GM12872 (cell line): ENCODE measurements at regions not wholly inside any gene's neighbourhood (a gene's known extent, or its start where the extent isn't known, plus 50 kb on each side); places are given as distances from the start of the nearest gene placed in this dataset.

ENCODE experiments used
- CTCF ChIP-seq: IDR thresholded peaks from 3 replicates; pipeline ENCODE4 v1.5.1; 2011; ENCODE audit warnings: low read depth, mild to moderate bottlenecking, low read length, moderate library complexity; ENCODE audit not compliant: insufficient read depth

GRCh38 chr6:105894556-105894955 is 191.6 kb upstream of the PRDM1 start:
- TF ChIP-seq CTCF: no peak

GRCh38 chr6:105893741-105894140 is 192.4 kb upstream of the PRDM1 start:
- no peak for TF ChIP-seq CTCF

GRCh38 chr6:105892577-105893262 is 193.4 kb upstream of the PRDM1 start:
- TF ChIP-seq CTCF: no peak

- no peak for TF ChIP-seq CTCF
Observed at GRCh38 chr6:105890521-105891244, 195.5 kb upstream of the PRDM1 start.

GRCh38 chr6:105889902-105890301 is 196.2 kb upstream of the PRDM1 start:
- TF ChIP-seq CTCF: no peak

GRCh38 chr6:105886814-105887544 is 199.2 kb upstream of the PRDM1 start:
- no peak for TF ChIP-seq CTCF

- TF ChIP-seq CTCF: no peak
Observed at GRCh38 chr6:105886066-105886813, 199.9 kb upstream of the PRDM1 start.
